ENCODE measurements at regions not wholly inside any gene's neighbourhood (a gene's known extent, or its start where the extent isn't known, plus 50 kb on each side); places are given as distances from the start of the nearest gene placed in this dataset.

- in situ Hi-C loops (cut with MboI) (loop anchor here (10.0 kb wide), 1 partner anchor 431 kb away; the partner anchor contains the start of gene CENPS), intact Hi-C loops (cut with micrococcal nuclease; ENCODE audit: unreplicated experiment) (loop anchor here (2.0 kb wide), 3 partner anchors 173 to 359 kb away; no protein-coding TSS in a partner anchor)
- no peaks in the 10 kb centered on the region for H3K79me2 ChIP-seq (ENCODE audit: control insufficient read depth, insufficient read depth, low read length)
- ChIA-PET POLR2A (no interaction called here), SMC1A (ENCODE audit: uncharacterized antibody, unreplicated experiment) (interaction anchor here (0.6 to 2.4 kb wide), 6 partner anchors 53 to 370 kb away, joined by 3 to 13 read pairs (median 5); no protein-coding TSS in a partner anchor), CTCF (interaction anchor here (0.9 to 4.5 kb wide), 10 partner anchors 22 to 436 kb away, joined by 3 to 29 read pairs (median 5); partner anchors contain the start of gene CENPS), RAD21 (ENCODE audit: unreplicated experiment) (interaction anchor here (0.6 to 2.2 kb wide), 6 partner anchors 352 to 371 kb away, joined by 3 to 9 read pairs (median 4); no protein-coding TSS in a partner anchor)
- 42% methylated on average over 12 of the region's 19 CpGs for WGBS (ENCODE audit: insufficient coverage, insufficient replicate concordance, low lambda C conversion rate, missing lambda C conversion rate)
- BruUV-seq (replicated peaks) = no TSS peak
- FAIRE-seq = no peak
- H3K27me3 ChIP-seq (replicated peaks in 1 of 2; ENCODE audit: control insufficient read depth in 2 of 2, insufficient read depth in 2 of 2, low read length in 1 of 2) = peaks cover 2 to 6% of the 10 kb centered on the region in 2 experiments; a peak in 3 of 4 replicates
- H3K9ac ChIP-seq (ENCODE audit: control insufficient read depth, insufficient read depth, low read length) = no peak overlapping the region
- H2AFZ ChIP-seq (ENCODE audit: control insufficient read depth, low read depth, low read length) = no peak overlapping the region
- no peak overlapping the region for H3K4me2 ChIP-seq (ENCODE audit: control insufficient read depth, insufficient read depth)
- H3K4me3 ChIP-seq = no peak overlapping the region
- no peak overlapping the region for H3K27ac ChIP-seq (ENCODE audit: control insufficient read depth, insufficient read depth)
- ATAC-seq = no peak
- TF ChIP-seq EGR1 (IDR thresholded peaks at IDR 0.05; ENCODE audit: borderline replicate concordance in 1 of 2, low read depth in 2 of 2, low read length in 2 of 2) (no peak), BHLHE40 (IDR thresholded peaks at IDR 0.05; ENCODE audit: borderline replicate concordance in 1 of 2, low read depth in 2 of 2, low read length in 1 of 2) (no peak), PKNOX1 (IDR thresholded peaks at IDR 0.05) (no peak), MTA3 (IDR thresholded peaks at IDR 0.05; ENCODE audit: borderline replicate concordance, low read length) (no peak), SPI1 (IDR thresholded peaks at IDR 0.05; ENCODE audit: borderline replicate concordance, insufficient read depth, low read depth, low read length) (no peak), ATF7 (IDR thresholded peaks at IDR 0.05; ENCODE audit: low read depth) (no peak), TCF3 (IDR thresholded peaks at IDR 0.05; ENCODE audit: borderline replicate concordance, insufficient read depth, low read depth, low read length) (no peak), TAF1 (IDR thresholded peaks at IDR 0.05; ENCODE audit: borderline replicate concordance, low read depth, low read length) (no peak), RBBP5 (conservative IDR thresholded peaks at IDR 0.05) (no peak), YBX1 (IDR thresholded peaks at IDR 0.05) (no peak), POLR2A (IDR thresholded peaks at IDR 0.05; ENCODE audit: low read depth, low read length) (no peak), KDM1A (IDR thresholded peaks at IDR 0.05; ENCODE audit: borderline replicate concordance) (no peak), BCL11A (IDR thresholded peaks at IDR 0.05; ENCODE audit: low read depth, low read length) (no peak), NFXL1 (IDR thresholded peaks at IDR 0.05; ENCODE audit: borderline replicate concordance) (no peak)
- no peaks in the 10 kb centered on the region for H3K36me3 ChIP-seq (ENCODE audit: control insufficient read depth in 2 of 2, insufficient read depth in 2 of 2, low read length in 1 of 2)
- H4K20me1 ChIP-seq (ENCODE audit: control insufficient read depth, insufficient read depth) = no peaks in the 10 kb centered on the region
- DNase-seq (ENCODE audit: low read depth, low spot score) = no peak
- 0 out of 2 replicates have a peak, but pooled peaks cover 5% of the 10 kb centered on the region for H3K4me1 ChIP-seq (ENCODE audit: control insufficient read depth, insufficient read depth, low read length)
- H3K9me3 ChIP-seq (replicated peaks; ENCODE audit: control insufficient read depth, insufficient read depth, low read length) = no peaks in the 10 kb centered on the region
These were observed 69.3 kb upstream of the CASZ1 start for GRCh38 chr1:10865518-10866320.

Data from GM12878 (cell line).